SIG-M5 treated with dmso at 0.1 percent for 504 hours (cell line): ENCODE measurements at regions not wholly inside any gene's neighbourhood (a gene's known extent, or its start where the extent isn't known, plus 50 kb on each side); places are given as distances from the start of the nearest gene placed in this dataset.

Source experiments
- DNase-seq: peaks from one replicate; lab custom pipeline; 2025; ENCODE audit not compliant: unreplicated experiment; lab: John Stamatoyannopoulos, UW

DNA sequence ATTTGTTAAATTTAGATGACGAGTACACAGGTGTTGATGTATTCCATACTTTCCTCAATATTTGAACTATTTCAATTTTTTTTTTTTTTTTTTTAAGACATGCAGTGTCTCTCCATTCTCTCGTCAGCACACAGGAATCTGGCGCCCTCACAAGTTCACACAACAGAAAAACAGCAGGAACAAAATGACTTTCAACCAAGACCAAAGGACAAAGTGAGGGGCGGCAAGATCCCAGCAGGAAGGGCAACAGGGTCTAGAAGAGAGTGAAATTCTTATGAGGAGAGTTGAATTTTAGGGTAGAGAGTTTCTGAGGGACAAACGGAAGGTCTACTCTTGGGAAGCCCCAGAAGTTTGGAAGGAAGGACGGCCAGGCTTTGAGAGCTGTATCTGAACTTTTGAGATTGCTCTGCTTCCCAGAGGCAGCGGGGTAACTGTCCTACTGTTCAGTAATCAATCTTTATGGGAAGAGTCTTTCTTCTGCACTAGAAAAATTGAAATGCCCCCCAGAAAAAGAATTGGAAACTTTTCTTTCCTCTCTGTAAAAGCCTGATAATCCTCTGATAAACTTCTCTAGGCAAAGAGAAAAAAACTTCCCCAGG lies 760.2 kb downstream of the RAB28 start:
- DNase-seq: no peak

DNA sequence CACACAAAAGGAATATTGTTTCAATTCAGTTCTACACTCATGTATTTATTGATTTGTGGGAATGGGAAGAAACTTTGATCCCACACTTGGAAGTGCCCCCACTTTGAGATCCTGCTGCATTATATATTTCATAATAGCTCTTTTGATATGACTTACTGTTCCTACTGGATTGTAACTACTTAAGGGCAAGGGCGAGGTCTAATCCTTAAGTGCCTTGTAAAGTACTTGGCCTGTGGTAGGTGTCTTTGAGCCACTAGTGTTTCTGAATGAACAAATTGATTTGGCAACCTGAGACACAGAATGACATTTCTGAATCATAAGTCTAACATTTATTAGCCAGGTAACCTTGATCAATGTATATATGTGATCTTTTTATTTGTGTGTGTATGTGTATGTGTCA lies 767.2 kb downstream of the RAB28 start:
- DNase-seq: no peak

DNA sequence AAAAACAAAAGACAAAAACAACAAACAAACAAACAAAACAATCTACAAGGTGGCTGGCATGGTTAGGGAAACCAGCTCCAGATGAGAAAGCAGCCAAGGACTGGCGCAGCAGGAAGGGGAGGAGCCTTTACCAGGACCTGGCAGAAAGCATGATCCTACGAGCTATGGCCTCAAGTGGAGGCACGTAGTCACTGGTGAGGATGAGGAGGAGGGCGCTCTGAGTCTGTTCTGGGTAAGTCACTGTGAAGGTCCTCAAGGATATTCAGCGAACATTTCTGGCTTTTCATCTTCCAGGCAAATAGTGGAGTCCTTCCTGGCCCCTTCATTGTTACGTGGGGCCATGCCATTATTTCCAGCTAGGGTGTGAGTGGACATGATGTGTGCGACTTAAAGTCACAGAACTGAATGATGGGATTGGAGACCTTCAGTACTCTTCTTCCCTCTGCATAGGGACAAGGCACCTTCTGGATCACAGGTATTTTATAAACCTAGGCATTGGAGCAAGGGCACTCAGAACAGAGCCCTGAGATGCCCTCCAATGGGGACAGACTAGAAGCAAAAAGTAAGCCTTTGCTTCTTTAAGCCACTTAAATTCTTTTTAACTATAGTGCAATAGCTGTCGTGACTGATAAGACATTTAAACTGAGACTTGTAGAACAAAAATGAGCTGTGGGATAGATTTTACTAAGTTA lies 771.3 kb downstream of the RAB28 start:
- DNase-seq: no peak

DNA sequence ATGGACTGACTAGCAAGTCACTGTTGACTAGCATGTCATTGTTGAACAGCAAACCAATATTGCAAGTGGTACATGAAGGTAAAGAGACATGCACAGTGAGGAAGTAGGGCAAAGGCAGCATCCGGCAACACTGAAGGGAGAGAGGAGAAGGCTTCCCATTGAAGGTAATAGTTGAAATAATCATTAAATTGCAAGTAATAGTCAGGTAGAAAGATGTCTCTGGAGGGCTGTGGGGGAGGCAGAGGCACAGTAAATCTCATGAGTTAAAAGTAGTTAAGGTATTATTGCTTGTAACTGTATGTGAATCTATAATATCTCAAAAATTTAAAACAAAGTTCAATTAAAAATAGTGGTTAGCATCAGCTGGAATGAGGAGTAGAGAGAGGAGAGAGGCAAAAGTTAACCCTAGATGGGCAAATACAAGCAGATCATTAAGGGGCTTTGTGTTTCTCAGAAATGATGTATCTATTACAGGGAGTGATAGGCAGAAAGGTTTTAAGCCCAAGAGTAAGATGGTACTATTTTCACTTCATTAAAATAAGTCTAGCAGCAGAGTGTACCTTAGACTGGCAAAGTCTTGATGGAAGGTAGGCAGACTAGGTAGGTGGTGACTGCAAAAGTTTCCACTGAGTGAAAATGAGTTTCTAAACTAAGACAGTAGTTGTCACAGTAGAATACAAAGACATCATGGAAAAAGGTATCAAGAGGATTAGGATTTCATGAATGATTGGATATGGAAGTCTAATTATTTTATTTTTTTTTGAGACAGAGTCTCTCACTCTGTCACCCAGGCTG lies 776.6 kb downstream of the RAB28 start:
- no peak for DNase-seq

DNA sequence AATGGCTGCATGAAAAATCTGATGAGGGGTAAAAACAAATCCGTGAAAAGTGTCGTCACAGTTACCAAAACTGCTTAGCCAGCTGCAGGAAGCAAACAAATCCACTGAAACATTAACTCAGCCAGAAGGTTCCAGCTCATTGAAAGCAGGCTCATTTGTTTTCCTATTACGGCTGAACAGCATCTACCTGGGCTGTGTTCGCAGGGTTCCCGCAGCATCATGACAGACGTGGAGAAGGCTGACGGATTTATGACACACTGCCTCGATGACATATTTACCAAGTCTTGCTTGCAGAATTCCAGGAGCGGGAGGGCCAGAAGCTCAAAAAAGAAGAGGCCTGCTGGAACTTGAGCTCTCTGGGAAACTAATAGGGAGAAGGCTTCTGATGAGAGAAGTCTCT lies 781.1 kb downstream of the RAB28 start:
- no peak for DNase-seq

DNA sequence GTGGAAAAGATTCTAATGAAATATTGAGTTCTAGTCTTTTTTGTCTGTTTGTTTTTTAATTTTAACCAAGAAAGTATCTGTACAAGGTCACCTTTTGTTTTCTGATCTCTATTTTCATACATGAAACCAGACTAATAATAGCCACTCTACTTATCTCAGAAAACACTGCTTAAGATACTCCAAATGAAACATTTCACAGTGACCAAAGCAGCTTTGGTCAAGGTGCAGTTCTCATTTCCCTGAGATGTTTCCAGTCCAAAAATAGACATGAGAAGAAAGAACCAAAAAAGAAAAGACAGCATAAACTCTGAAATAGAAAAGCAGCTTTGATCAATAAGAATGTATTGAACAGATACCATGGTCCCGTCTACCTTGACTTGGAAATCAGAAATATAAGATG lies 782.8 kb downstream of the RAB28 start:
- no peak for DNase-seq

DNA sequence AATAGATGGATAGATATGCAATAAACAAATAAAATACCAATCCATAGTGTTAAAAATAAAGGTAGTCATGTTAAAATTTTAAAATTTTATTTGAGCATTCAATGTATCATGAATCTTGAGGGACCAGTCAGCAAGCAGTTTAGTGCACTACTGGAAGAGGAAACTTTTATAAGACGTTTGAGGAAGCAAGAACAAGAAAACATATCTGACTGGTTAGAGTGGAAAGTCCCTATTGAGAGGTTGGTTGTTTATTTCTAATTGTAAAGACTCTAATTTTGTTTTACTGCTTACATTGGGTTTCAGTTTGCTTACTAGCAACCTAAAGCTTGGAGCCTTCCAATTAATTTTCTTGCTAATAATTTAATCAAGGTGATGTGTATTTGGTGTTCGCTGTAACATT lies 786.2 kb downstream of the RAB28 start:
- no peak for DNase-seq

DNA sequence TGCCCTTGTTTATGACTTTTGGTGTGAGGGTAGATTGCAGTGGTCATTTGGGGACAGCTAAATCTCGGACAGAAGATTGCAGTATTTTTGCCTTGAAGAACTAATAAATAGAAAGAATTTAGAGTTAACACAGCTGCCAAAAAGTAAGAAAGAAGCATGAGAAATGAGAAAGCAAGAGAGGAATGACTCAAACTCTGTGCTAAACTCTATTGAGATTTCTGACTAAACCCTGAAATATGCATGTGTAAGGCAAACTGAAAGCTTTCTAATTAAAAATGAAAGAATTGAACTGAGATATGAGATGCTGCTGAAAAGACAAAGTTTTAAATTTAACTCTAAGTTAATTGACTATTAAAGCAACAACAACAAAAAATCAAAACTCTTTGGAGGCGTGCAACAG lies 791.3 kb downstream of the RAB28 start:
- DNase-seq: no peak

DNA sequence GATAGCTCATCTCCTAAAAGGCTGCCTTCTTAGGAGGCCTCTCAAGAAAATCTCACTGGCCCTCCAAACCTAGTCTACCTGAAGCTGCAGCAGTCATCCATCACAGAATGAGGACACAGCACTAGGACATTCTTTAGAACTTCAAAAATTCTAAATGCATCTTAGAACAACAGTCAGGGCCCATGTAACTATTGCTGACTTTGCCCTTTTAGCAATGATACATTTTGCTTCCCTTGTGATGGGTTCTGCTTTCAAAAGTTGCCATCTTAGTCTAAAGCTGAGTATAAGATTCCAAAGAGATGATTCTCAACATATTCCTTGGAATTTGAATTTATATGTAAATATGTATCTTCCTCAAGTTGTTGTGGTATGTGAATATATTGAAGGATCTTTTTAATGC lies 793.0 kb downstream of the RAB28 start:
- no peak for DNase-seq

DNA sequence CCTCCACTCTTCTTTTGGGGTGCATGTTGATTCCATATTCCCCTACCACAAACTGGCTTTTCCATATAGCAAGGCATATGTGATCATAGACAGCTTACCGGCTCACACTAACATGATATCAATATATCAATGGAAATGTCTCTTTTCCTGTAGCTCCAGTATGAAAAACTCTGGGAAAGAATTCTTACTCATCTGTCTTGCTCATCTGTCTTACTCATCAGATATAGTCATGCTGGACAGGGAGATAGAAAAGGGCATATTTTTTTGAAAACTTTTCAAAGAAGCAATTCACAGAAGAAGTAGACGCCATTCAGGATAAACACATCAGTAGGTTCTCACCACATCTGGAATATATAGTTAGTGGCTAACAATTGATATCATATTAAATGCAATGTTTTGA lies 794.7 kb downstream of the RAB28 start:
- DNase-seq: no peak

DNA sequence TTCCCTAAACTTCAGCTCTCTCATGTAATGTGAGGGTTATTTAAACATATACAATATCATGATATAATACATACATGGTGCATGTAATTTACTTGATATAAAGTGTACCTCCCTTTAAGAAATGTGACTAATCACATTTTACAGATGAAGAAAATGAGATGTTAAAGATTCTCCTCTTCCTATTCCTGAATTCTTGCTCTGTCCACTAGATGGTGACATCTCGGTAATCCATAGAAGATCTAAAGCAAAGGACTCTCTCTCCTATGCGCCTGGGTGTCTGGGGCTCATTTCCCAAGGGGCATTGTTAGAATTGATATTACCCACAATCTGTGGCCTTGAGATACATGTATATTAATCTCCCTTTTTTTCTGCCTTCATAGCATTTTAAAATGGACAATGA lies 804.9 kb downstream of the RAB28 start:
- no peak for DNase-seq

DNA sequence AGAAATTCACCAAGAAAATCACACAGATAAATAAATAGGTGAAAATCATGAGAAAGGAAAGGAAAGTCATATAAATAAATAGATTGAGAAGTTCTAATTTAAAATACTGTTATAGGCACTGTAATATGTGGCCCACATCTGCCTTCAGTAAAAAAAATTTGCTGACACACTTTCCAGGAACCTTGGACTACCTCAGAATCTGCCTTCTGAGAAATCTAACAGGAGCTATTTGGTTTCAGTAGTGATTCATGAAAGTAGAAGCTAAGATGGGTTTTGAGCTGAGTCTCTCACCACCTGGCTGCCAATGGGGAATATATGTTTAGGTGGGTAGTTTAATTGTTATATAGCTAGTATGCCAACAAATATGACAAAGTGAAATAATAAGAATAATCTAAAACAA lies 810.0 kb downstream of the RAB28 start:
- no peak for DNase-seq

DNA sequence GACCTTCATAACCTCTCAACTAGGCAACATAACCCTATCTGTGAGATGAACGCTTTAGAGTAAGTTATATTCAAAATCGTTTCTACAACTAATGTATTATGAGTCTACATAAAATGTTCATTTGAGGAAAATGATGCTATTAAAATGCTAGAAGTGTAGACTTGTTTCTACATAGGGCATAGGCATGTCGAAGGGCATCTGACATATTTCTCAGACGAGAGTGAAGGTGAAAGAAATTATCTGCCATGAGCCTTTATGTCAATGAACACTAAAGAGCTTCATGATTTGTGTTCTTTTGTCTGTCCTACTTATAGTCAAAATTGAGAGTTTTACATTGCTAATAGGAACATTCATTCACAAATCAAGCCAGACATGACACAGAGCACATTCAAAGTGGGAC lies 811.8 kb downstream of the RAB28 start:
- DNase-seq: no peak

DNA sequence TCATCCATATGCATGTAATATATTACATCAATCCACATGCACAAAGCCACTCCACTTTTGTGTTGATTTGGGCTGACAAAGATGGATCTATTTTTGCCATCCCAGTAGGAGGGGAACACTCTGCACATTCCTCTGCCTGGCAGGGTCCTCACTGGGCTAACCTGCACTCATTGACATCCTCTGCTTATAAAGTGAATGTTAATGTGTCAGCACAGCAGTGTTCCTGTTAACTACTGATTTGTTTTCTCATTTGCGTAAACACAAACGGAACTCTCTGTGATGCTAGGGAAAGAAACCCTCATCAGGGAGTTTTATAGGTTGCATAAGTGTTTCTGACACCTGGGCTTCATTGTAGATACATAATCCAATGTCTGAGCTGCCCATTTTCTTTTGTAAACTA lies 826.0 kb downstream of the RAB28 start:
- DNase-seq: no peak

DNA sequence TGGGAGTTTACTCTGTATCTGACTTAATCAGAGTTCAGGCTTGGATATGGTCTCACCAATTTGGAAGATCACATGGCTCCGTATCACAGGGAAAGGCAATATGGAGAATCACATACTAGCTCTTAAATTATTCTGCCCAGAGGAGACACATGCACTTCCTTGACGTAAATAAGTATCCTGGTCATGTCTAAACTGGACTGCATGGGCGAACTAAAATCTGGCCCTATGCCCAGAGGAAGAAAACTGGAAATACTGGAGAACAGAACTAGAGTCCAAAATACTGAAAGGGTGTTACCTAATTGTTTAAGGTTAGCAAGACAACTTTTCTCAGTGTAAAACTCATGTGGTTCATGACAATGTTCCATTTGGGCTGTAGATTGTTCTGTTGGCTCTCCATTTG lies 832.3 kb downstream of the RAB28 start:
- DNase-seq: no peak

DNA sequence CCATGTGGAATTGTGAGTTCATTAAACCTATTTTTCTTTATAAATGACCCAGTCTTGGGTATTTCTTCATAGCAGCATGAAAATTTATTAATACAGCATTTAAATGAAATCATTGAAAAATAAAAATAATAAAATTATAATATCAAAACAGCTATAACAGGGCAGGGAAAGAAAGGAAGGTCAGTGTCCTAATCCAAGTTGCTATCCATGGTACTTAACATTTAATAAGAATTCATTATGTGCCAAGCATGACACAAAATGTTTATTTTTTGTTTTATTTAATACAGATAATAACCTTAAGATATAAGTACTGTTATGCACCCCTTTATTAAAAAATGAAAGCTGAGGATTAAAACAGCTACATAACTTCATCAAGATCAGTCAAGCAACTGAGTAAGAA lies 838.4 kb downstream of the RAB28 start:
- no peak for DNase-seq

DNA sequence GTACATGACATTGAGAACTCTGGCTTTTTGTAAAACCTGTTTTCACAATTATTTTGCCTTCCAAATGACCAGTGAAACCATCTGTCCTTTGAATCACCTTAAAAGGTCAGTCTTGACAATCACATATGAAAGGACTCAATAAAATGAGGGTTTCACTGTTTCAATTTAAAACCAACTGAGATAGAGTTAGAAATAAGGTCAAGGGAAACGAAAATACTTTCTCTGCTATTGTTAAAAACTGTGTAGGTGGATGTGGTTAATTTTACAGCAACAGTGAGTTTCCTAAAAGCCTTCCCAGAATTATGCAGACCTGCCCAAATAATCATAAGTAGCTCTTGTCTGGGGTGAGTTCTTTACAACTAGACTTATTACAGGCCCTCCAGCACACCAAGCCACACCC lies 839.9 kb downstream of the RAB28 start:
- DNase-seq: no peak

DNA sequence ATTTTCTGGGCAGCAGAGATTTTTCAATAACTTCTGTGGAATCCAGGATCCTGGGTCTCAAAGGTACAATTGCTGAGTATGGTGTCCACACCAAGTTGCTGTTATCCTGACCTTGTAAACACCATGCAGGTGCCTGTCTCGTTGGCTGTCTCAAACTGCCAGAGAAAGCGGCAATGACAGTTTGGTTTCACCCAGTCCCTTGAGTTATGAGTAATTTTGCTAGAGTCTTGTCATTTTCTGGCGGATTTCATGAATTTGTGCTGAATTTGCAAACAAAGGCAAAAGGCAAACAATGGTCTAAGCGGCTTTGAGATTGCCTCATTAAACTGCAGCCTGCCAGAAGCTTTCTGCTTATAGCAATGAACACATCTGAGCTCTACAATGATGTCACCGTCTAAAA lies 847.9 kb downstream of the RAB28 start:
- DNase-seq: no peak

DNA sequence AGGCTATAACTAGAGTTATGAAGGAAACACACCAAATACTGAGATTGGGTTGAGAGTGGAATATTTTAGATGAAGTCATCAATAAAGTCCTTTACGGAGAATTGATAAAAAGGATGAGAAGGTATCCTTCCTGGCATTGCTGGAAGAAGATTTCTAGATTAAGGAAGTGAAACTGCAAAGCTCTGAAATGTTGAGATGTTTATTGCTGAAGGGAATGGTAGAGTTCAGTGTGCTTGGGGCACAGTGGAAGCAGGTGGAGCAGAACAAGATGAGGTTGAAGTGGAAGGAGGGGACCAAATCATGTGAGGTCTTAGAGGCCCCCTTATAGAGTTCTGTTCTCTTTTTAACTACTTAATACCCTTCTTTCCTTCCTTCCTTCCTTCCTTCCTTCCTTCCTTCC lies 848.5 kb downstream of the RAB28 start:
- peak; percentile 14 for DNase-seq

DNA sequence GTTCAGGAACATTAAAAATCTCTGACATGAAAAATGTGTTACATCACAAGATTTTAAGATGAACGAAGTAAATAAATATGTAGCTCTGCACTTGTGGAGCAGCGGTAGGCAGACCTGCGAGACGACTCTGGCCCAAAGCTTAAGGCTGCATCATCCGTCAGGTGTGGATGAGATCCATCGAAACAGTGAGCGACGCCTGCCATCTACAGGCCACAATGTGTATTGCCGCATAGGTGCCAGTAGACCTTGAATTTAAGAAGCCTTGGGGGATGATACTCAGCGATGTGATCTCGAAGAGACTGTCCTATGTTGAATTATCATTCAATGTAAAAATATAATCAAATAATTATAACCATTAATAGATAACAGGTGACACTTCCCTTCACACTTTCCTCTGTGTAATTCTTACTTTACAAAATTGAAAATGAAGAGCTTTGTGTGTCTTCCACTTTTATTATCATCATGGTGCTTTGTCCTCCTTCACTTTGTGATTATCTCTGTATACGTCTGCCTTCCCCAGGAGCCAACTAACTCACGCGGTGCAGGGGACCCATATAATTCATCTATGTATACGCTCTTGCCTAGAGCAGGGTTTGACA lies 851.0 kb downstream of the RAB28 start:
- DNase-seq: peak; percentile 60

DNA sequence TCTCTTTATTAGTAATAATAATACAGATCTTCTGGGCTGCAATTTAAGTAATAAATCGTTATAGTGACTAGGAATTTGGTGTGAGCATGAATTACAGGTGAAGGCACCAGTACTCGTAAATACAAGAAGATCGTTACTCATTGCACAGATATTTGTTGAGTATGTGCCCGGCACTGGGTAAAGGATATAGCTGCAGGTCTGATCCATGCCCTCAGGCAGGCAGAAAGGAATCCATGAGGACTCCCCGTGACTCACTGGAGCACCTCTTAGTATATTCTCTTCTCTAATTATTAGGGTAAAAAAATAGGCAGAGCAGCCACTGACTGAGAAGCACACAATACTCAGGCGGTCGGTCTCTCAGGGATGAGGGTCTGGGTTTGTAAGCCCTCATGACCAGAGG lies 868.3 kb downstream of the RAB28 start:
- DNase-seq: no peak

DNA sequence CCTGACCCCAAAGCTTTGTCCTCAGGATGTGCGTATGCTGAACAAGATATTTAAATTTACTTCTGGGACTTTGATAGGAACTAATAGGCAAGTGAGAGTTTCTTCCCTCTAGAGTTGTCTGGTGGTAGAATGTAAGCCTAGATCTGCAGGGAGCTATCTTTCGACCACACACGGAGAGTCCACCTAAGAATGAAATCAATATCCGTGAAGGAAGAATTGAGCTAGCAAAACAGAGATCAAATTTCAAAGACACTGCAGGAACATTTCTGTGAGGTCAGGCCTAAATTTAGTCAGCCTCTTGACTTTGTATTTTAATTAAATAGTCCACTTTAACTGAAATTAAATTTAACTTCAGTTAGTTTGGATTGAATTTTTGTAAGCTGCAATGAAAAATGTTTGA lies 871.3 kb downstream of the RAB28 start:
- no peak for DNase-seq
